Activated CD4-positive, alpha-beta T cell treated with anti-CD3 and anti-CD28 coated beads, Interleukin-2, amount 50 U/mL, for 24 hours (primary cell): ENCODE measurements at regions not wholly inside any gene's neighbourhood (a gene's known extent, or its start where the extent isn't known, plus 50 kb on each side); places are given as distances from the start of the nearest gene placed in this dataset.

Experiments
- DNase-seq, 2 donors: peaks; one replicate each; pipeline ENCODE4 v3.0.0-alpha.2; 2020; ENCODE audit warnings: low read depth in 1 of 2, low spot score in 1 of 2

- no peak for DNase-seq
Measured at GRCh38 chr17:34874478-34874877, 86.8 kb downstream of the CCT6B start.

- DNase-seq: no peak
Measured at GRCh38 chr17:34872640-34873039, 88.6 kb downstream of the CCT6B start.

- no peak for DNase-seq
Measured at GRCh38 chr17:34869641-34870040, 91.6 kb downstream of the CCT6B start.

- no peak for DNase-seq
Measured at GRCh38 chr17:34865716-34866115, 95.5 kb downstream of the CCT6B start.

- no peak for DNase-seq
Measured at GRCh38 chr17:34862384-34862783, 98.9 kb downstream of the CCT6B start.

GRCh38 chr17:34861864-34862263 is 99.4 kb downstream of the CCT6B start:
- DNase-seq: no peak

GRCh38 chr17:34859652-34860051 is 101.6 kb downstream of the CCT6B start:
- DNase-seq: no peak

GRCh38 chr17:34858591-34859565 is 102.4 kb downstream of the CCT6B start:
- DNase-seq: no peak

GRCh38 chr17:34853924-34854323 is 107.3 kb downstream of the CCT6B start:
- no peak for DNase-seq

GRCh38 chr17:34852614-34853013 is 108.6 kb downstream of the CCT6B start:
- no peak for DNase-seq

- no peak for DNase-seq
Measured at GRCh38 chr17:34851961-34852540, 109.2 kb downstream of the CCT6B start.

- DNase-seq: no peak
Measured at GRCh38 chr17:34850964-34851363, 110.3 kb downstream of the CCT6B start.

- no peak for DNase-seq
Measured at GRCh38 chr17:34850023-34850422, 111.2 kb downstream of the CCT6B start.

- DNase-seq: no peak
Measured at GRCh38 chr17:34847938-34848337, 113.3 kb downstream of the CCT6B start.

GRCh38 chr17:34845296-34845695 is 116.0 kb downstream of the CCT6B start:
- DNase-seq: no peak

- no peak for DNase-seq
Measured at GRCh38 chr17:34843682-34844081, 117.6 kb downstream of the CCT6B start.

- no peak for DNase-seq
Measured at GRCh38 chr17:34842235-34842634, 119.0 kb downstream of the CCT6B start.

- no peak for DNase-seq
Measured at GRCh38 chr17:34841467-34841866, 119.8 kb downstream of the CCT6B start.

- DNase-seq: no peak
Measured at GRCh38 chr17:34840750-34841149, 120.5 kb downstream of the CCT6B start.

GRCh38 chr17:34837876-34838478 is 123.3 kb downstream of the CCT6B start:
- no peak for DNase-seq

- DNase-seq: no peak
Measured at GRCh38 chr17:34832376-34832775, 128.9 kb downstream of the CCT6B start.

- no peak for DNase-seq
Measured at GRCh38 chr17:34827008-34827407, 134.3 kb downstream of the CCT6B start.
